ENCODE measurements at regions not wholly inside any gene's neighbourhood (a gene's known extent, or its start where the extent isn't known, plus 50 kb on each side); places are given as distances from the start of the nearest gene placed in this dataset.
"Not testable (repeated sequence)": the region's sequence is repeated elsewhere in the genome, so short reads cannot be mapped to it uniquely, and the experiment has no call there.

DNA sequence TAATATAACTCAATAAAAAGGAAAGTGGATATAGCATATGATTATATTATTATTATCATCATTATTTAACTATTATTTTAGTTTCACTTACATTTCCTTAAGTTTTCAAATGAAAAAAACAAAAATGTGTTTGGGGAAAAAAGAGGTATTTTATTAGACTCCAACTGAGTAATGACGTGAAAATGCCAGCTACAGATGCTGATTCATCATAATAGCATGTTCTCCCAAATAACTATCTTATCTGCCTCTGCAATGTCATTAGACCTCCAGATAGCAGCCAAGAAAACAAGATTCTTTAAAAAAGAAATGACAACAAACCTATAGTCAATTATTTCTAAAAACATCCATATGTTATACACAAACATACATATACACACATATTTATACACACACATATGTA lies 1071.9 kb upstream of the TMPRSS15 start:
- Histone ChIP-seq H3K9me3 (ENCODE audit: control insufficient read depth in 4 of 4, insufficient read depth in 3 of 4, low read length in 3 of 4) (peaks cover 0 to 5% (median 2%) of the 10 kb centered on the region in 4 donors), H3K4me1 (ENCODE audit: control insufficient read depth in 5 of 5, insufficient read depth in 5 of 5, low read length in 5 of 5) (no peaks in the 10 kb centered on the region), H3K36me3 (ENCODE audit: control insufficient read depth in 4 of 4, insufficient read depth in 4 of 4, low read length in 4 of 4) (no peaks in the 10 kb centered on the region), H3K9ac (ENCODE audit: insufficient read depth in 1 of 2, low read length in 2 of 2) (no peak overlapping the region), H3K27me3 (ENCODE audit: control insufficient read depth in 3 of 3, insufficient read depth in 3 of 3, low read length in 2 of 3) (no peaks in the 10 kb centered on the region), H3K27ac (ENCODE audit: low read depth in 1 of 2, low read length in 1 of 2) (no peak overlapping the region), H3K4me3 (no peak overlapping the region)
- TF ChIP-seq CTCF (IDR thresholded peaks at IDR 0.05; ENCODE audit: control extremely low read depth, extremely low read depth), result no peak
- ATAC-seq (ENCODE audit: insufficient read depth, low FRiP score), result no peak
- DNase-seq, result no peak
- 77 to 85% methylated on average over 1 of the region's 1 CpG for WGBS, 2 donors

DNA sequence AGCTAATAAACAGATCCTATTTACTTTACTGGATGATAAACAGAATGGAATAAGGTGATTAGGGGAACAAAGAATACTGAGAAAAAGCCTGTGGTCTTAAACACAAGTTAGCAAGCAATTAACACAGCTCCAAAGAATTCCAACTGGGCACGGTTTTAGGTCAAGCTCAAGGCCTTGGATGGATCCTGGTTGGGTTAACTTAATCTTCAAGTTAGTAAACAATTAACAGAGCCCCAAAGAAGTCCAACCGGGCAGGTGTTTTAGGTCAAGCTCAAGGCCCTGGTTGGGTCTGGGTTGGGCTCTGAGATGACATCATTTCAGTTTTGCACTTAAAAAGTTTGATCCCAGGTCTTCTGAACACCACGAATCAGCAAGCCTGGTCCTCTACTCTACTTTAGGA lies 1086.3 kb upstream of the TMPRSS15 start:
- H3K27ac ChIP-seq (ENCODE audit: low read depth in 1 of 2, low read length in 1 of 2), result no peak overlapping the region
- no peak overlapping the region for H3K9ac ChIP-seq (ENCODE audit: insufficient read depth in 1 of 2, low read length in 2 of 2)
- DNase-seq, result no peak
- WGBS, 2 donors, result 61 to 69% methylated on average over 3 of the region's 3 CpGs
- H3K9me3 ChIP-seq (ENCODE audit: control insufficient read depth in 4 of 4, insufficient read depth in 3 of 4, low read length in 3 of 4), result no peaks in the 10 kb centered on the region
- no peak for ATAC-seq (ENCODE audit: insufficient read depth, low FRiP score)
- no peaks in the 10 kb centered on the region for H3K36me3 ChIP-seq (ENCODE audit: control insufficient read depth in 4 of 4, insufficient read depth in 4 of 4, low read length in 4 of 4)
- H3K27me3 ChIP-seq (ENCODE audit: control insufficient read depth in 3 of 3, insufficient read depth in 3 of 3, low read length in 2 of 3), result no peaks in the 10 kb centered on the region
- H3K4me3 ChIP-seq, result no peak overlapping the region
- H3K4me1 ChIP-seq (ENCODE audit: control insufficient read depth in 5 of 5, insufficient read depth in 5 of 5, low read length in 5 of 5), result no peaks in the 10 kb centered on the region
- TF ChIP-seq CTCF (IDR thresholded peaks at IDR 0.05; ENCODE audit: control extremely low read depth, extremely low read depth), result no peak

- no peak for DNase-seq
- Histone ChIP-seq H3K9me3 (ENCODE audit: control insufficient read depth in 4 of 4, insufficient read depth in 3 of 4, low read length in 3 of 4) (no peaks in the 10 kb centered on the region), H3K9ac (ENCODE audit: insufficient read depth in 1 of 2, low read length in 2 of 2) (no peak overlapping the region), H3K36me3 (ENCODE audit: control insufficient read depth in 4 of 4, insufficient read depth in 4 of 4, low read length in 4 of 4) (no peaks in the 10 kb centered on the region), H3K4me1 (ENCODE audit: control insufficient read depth in 5 of 5, insufficient read depth in 5 of 5, low read length in 5 of 5) (no peaks in the 10 kb centered on the region), H3K4me3 (no peak overlapping the region), H3K27me3 (ENCODE audit: control insufficient read depth in 3 of 3, insufficient read depth in 3 of 3, low read length in 2 of 3) (no peaks in the 10 kb centered on the region), H3K27ac (ENCODE audit: low read depth in 1 of 2, low read length in 1 of 2) (no peak overlapping the region)
- no peak for ATAC-seq (ENCODE audit: insufficient read depth, low FRiP score)
- WGBS, 2 donors, result 16 to 65% methylated on average over 2 of the region's 2 CpGs
- TF ChIP-seq CTCF (IDR thresholded peaks at IDR 0.05; ENCODE audit: control extremely low read depth, extremely low read depth), result no peak
These were observed 1086.9 kb upstream of the TMPRSS15 start for GRCh38 chr21:19490481-19490880.

DNA sequence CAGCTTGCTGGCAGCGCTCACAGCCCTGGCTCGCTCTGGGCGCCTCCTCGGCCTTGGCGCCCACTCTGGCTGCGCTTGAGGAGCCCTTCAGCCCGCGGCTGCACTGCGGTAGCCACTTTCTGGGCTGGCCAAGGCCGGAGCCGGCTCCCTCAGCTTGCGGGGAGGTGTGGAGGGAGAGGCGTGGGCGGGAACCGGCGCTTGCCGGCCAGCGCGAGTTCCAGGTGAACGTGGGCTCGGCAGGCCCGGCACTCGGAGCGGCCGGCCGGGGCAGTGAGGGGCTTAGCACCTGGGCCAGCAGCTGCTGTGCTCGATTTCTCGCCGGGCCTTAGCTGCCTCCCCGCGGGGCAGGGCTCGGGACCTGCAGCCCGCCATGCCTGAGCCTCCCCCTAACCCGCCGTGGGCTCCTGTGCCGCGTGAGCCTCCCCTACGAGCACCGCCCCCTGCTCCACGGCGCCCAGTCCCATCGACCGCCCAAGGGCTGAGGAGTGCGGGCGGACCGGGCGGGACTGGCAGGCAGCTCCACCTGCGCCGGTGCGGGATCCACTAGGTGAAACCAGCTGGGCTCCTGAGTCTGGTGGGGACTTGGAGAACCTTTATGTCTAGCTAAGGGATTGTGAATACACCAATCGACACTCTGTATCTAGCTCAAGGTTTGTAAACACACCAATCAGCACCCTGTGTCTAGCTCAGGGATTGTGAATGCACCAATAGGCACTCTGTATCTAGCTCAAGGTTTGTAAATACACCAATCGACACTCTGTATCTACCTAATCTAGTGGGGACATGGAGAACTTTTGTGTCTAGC lies 1090.1 kb upstream of the TMPRSS15 start:
- ATAC-seq (ENCODE audit: insufficient read depth, low FRiP score); H3K36me3 ChIP-seq (ENCODE audit: control insufficient read depth in 4 of 4, insufficient read depth in 4 of 4, low read length in 4 of 4); H3K27ac ChIP-seq (ENCODE audit: low read depth in 1 of 2, low read length in 1 of 2); H3K4me1 ChIP-seq (ENCODE audit: control insufficient read depth in 5 of 5, insufficient read depth in 5 of 5, low read length in 5 of 5); DNase-seq; H3K9me3 ChIP-seq (ENCODE audit: control insufficient read depth in 4 of 4, insufficient read depth in 3 of 4, low read length in 3 of 4); H3K4me3 ChIP-seq; H3K9ac ChIP-seq (ENCODE audit: insufficient read depth in 1 of 2, low read length in 2 of 2); H3K27me3 ChIP-seq (ENCODE audit: control insufficient read depth in 3 of 3, insufficient read depth in 3 of 3, low read length in 2 of 3): not testable (repeated sequence)
- 94 to 95% methylated on average over 42 to 52 of the region's 52 CpGs for WGBS, 2 donors

Measured in lung (tissue), 11 donors.